ENCODE measurements at regions not wholly inside any gene's neighbourhood (a gene's known extent, or its start where the extent isn't known, plus 50 kb on each side); places are given as distances from the start of the nearest gene placed in this dataset.

GRCh38 chr5:68027519-68027918 is 188.0 kb upstream of the PIK3R1 start:
- no peak for TF ChIP-seq FOXA1 (IDR thresholded peaks at IDR 0.05)
- TF ChIP-seq CTCF (IDR thresholded peaks at IDR 0.05; ENCODE audit: low read depth, low read length, missing input control): no peak
- TF ChIP-seq TAF1 (conservative IDR thresholded peaks at IDR 0.05): no peak
- TF ChIP-seq, protein P1, sequence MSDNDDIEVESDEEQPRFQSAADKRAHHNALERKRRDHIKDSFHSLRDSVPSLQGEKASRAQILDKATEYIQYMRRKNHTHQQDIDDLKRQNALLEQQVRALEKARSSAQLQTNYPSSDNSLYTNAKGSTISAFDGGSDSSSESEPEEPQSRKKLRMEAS (IDR thresholded peaks at IDR 0.05): no peak
- no peak for TF ChIP-seq YY1 (IDR thresholded peaks at IDR 0.05)
- TF ChIP-seq RXRA (IDR thresholded peaks at IDR 0.05): no peak
- no peak for TF ChIP-seq ZBTB33 (IDR thresholded peaks at IDR 0.05)
- TF ChIP-seq SP1 (IDR thresholded peaks at IDR 0.05): no peak
- TF ChIP-seq, protein P2, sequence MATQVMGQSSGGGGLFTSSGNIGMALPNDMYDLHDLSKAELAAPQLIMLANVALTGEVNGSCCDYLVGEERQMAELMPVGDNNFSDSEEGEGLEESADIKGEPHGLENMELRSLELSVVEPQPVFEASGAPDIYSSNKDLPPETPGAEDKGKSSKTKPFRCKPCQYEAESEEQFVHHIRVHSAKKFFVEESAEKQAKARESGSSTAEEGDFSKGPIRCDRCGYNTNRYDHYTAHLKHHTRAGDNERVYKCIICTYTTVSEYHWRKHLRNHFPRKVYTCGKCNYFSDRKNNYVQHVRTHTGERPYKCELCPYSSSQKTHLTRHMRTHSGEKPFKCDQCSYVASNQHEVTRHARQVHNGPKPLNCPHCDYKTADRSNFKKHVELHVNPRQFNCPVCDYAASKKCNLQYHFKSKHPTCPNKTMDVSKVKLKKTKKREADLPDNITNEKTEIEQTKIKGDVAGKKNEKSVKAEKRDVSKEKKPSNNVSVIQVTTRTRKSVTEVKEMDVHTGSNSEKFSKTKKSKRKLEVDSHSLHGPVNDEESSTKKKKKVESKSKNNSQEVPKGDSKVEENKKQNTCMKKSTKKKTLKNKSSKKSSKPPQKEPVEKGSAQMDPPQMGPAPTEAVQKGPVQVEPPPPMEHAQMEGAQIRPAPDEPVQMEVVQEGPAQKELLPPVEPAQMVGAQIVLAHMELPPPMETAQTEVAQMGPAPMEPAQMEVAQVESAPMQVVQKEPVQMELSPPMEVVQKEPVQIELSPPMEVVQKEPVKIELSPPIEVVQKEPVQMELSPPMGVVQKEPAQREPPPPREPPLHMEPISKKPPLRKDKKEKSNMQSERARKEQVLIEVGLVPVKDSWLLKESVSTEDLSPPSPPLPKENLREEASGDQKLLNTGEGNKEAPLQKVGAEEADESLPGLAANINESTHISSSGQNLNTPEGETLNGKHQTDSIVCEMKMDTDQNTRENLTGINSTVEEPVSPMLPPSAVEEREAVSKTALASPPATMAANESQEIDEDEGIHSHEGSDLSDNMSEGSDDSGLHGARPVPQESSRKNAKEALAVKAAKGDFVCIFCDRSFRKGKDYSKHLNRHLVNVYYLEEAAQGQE (IDR thresholded peaks at IDR 0.05): no peak

All from liver (tissue), 3 donors.